HG02763 (cell line): ENCODE measurements at regions not wholly inside any gene's neighbourhood (a gene's known extent, or its start where the extent isn't known, plus 50 kb on each side); places are given as distances from the start of the nearest gene placed in this dataset.
"Not testable (repeated sequence)": the region's sequence is repeated elsewhere in the genome, so short reads cannot be mapped to it uniquely, and the experiment has no call there.

Source experiments
- ATAC-seq: cut with Tn5 transposase; IDR thresholded peaks from one replicate; pipeline ENCODE4 v1.9.1; 2021; ENCODE audit warnings: mild to moderate bottlenecking, moderate library complexity; ENCODE audit not compliant: unreplicated experiment

DNA sequence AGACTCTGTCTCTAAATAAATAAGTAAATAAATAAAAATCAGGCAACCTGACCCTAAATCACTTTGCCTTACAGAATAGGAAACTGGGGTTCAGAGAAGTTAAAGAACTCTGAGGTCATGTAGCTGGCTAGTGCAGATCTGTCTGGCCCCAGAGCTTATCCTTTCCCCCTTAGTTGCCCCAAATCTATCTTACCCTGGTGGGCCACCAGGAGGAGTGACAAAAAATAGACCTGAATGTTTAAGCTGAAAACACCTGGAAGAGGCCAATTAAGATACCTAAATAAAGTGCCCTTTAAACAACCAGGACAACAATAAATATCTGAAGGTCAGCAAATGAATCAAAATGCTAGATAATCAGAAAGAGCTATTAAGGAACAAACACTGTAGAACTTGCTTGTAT lies 59.7 kb downstream of the TEX35 start:
- no peak for ATAC-seq

DNA sequence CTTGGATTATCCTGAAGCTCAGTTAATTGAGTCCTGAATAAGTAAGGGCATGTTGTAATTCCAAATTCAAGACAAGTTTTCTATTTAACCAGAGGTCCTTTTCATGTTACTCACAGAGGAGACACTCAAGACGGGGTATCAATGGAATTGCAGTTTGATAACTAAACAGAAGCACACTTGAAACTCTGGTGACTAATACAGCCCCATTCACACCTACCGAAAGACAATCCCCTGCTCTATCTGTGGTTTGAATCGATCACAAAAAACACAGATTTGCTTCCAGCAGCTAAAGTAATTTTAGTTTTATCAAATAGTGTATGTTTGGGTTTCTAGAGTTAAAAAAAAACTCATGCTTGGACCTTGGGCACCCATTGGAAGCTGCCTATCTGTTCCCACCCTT lies 60.4 kb downstream of the TEX35 start:
- no peak for ATAC-seq

DNA sequence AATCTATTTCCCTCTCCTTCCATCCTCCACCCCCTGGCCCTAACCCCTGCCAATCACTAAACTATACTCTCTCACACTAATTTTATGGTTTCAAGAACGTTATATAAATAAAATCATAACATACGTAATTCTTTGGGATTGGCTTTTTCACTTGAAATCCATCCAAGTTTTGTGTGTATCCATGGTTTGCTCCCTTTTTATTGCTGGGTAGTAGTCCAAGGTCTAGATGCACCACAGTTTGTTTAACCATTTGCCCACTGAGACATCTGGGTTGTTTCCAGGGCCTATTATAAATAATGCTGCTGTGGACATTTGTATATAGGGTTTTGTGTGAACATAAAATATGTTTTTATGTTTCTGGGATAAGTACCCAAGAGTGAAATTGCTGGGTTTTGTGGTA lies 61.4 kb downstream of the TEX35 start:
- ATAC-seq: no peak

DNA sequence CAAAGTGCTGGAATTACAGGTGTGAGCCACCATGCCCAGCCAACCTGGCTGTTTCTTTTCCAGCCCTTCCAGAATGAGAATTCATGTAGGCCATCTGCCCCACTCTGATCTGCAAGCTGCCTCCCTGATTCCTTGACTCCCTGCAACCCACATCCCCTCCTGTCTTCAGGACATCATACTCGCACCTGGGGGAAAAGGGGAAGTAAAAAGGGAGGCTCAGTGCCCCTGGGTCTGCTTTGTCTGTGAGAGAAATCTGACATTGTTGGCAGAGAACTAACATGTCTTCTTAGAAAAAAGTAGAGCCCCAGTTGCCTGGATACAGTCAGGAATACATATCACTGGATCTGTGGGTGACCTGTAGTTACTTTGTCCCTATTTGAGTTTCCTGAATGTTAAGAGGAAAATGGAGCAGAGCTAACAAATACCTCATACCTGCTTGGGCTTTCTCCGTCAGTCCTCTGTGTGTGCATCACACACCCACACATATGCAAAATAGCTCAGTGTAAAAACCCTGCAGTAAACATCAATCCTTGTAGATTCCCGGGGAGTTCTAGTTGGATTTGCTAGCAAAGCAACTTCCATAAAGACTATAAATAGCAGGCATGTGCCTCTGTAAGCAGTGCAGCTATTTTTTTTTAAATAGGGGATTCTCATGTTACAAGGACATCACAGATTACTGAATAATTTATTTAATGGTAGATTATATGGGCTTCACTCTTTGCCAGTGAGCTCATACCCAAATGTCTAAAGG lies 62.9 kb downstream of the TEX35 start:
- ATAC-seq: peak; percentile 49

DNA sequence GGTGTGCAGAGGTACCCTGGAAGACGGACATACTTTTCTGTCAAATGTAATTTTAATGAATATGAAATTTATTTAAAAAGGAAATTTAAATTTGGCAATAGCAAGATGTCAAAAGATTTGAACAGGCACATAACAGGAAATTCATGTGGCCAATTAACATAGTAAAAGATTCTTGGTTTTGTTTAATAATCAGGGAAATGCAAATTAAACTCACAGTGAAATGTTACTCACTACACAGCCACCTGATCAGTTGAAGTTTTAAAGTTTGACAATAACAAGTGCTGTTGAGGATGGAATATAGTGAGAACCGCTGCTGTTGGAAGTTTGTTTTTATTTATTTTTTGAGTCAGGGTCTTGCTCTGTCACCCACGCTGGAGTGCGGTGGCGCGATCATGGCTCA lies 63.9 kb downstream of the TEX35 start:
- ATAC-seq: no peak

GRCh38 chr1:178577882-178578281 lies 65.0 kb downstream of the TEX35 start:
- no peak for ATAC-seq

DNA sequence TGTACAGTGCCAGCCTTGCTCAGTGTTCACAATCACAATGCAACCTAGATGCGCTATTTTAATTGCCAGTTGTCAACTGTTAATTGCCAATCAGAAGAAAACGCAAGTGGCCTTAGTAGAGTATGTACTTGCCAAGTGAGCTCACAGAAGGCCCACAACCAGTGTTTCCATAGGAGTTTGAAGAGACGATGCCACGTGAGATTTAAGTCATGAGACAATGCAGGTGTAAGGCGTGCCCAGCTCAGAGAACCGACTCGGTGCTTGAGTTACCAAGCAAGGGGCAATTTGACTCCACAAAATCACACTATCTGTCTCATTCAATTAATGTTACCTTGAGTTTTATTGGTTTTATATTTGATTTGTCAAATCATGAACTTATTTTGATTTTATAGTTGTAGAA lies 65.6 kb downstream of the TEX35 start:
- no peak for ATAC-seq

GRCh38 chr1:178579095-178579494 lies 66.2 kb downstream of the TEX35 start:
- ATAC-seq: no peak

DNA sequence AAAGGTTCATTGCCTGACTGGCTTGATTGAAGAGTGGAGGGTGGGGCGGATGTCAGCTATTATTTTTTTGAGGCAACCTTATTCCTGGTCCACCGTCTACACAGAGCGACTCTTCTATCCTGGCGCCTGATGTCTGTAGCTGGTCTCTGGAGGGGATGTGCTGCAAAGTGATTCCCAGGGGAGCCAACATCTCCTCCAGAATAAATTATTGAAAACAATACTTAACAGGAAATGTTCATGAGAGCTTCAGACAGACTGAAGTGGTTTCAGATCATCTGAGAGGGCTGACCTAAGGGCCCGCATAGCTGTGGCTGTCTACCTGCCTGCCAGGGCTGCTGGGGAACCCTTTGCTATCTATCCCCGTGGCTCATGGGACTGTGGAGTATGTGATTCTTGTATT lies 66.7 kb downstream of the TEX35 start:
- peak; percentile 37 for ATAC-seq

GRCh38 chr1:178580096-178580495 lies 67.2 kb downstream of the TEX35 start:
- no peak for ATAC-seq

GRCh38 chr1:178580876-178581275 lies 68.0 kb downstream of the TEX35 start:
- ATAC-seq: no peak

DNA sequence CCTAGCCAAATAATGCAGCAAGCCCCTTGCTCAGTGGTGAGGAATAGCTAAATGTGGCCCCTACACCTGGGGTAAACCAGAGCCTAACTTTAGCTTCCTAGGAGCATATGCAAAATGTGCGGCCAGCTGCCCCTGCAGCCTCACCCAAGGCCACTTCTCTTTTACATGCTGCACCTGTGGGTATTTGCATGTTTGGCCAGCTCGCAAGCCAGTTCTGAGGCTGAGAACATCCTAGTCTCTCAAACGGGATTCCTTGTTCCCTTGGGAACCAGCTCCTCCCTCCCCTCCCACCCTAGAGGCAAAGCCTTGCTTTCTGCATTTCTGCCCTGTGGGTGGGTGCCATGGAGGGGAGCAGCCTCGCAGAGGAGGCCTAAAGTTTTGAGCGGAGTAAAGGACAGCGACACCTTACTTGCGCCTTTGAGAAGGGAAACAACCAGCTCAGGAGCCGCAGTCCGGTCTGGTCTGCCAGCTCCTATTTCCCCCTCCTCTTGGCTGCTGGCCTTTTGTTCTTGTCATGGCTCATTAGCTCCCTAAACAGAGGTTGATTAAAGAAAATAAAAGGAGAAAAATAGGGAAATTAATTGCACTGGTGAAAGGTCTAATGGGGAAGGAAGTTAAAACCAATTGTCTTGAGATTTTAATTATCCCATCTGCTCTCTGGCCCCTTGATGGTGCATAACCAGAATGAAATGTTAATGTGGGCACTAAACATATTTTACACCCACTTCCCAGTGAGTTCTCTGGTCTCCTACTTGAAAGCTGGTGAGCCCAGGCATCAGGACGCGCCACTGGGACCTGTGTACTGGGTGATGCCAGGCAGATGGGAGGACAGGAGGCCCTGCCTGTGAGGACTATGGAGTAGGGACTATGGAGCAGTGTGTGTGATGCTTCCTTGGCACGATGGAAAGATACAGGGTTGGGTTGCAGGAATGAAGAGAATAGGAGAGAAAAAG lies 68.7 kb downstream of the TEX35 start:
- ATAC-seq: peak; percentile 85

DNA sequence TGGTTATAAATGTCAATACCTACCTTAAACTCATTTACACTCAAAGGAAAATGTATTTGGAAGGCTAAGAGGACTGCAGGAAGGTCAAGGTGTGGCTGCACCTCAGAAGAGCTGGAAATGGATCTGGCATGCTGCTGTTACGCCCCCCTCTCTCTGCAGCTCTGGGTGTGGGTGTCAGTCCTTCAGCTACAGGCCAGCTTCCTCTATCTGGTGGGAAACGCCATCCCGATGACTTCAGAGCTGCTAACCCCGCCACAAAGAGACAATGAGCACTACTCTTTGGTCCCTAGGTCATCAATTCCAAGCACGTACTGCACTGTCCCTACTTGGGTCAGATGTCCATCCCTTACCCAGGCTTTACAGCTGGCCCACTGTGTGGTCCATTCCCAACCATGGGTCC lies 74.2 kb downstream of the TEX35 start:
- no peak for ATAC-seq

DNA sequence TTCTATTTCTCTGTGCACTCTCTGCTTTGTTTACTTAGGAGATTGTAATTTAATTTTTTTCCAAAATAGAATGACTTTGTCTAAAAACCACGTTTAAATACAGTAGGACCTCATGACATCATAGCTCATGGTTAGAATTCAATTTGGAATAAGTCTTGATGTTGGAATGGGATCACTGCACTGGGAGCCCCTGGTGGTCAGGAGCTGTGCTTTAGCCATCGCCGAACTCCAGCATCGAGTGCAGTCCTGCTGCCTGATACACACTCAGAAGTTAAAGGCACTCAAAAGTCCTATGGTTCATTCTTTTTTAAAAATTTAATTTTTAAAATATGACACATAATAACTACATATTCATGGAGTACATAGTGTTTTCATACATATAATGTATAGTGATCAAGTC lies 75.1 kb downstream of the TEX35 start:
- ATAC-seq: no peak

GRCh38 chr1:178589042-178589441 lies 76.1 kb downstream of the TEX35 start:
- ATAC-seq: not testable (repeated sequence)

- ATAC-seq: not testable (repeated sequence)
Observed at GRCh38 chr1:178591811-178592210, 78.9 kb downstream of the TEX35 start.

- no peak for ATAC-seq
Observed at GRCh38 chr1:178593515-178593914, 80.6 kb downstream of the TEX35 start.

DNA sequence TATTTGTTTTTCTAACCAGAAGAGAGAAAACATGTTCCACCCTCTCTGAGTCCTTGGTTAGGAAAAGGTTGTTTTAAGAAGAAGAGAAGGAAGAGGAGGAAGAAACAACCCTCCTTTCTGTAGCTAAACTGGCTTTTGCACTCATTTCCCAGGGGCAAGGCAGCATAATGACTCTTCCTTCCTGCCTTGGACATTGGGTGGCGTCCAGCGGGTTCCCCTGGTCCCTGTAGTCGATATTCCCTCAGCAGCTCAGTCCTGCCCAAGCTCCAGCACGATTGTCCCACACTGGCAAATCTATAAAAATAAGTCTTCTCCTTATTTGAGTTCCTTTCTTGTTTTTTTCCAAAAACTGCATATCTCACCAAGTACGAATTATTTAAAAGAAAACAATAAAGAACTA lies 81.2 kb downstream of the TEX35 start:
- no peak for ATAC-seq

DNA sequence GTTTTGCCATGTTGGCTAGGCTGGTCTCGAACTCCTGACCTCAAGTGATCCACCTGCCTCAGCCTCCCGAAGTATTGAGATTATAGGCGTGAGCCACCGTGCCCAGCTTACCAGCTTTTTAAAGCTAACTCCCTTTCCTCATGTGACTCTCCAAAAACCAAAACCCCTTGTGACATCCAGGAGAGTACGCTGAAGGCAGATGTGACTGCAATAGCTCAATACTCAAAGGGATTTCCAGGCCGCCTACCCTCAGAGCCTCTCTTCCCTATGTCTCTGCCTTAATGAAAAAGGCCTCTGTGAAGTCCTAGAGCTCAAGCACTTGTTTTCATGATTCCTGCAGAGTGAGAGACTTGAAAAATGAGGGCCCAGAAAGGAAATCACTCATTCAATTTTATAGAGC lies 82.6 kb downstream of the TEX35 start:
- no peak for ATAC-seq

GRCh38 chr1:178599087-178599486 lies 86.2 kb downstream of the TEX35 start:
- no peak for ATAC-seq

GRCh38 chr1:178599745-178600144 lies 86.8 kb downstream of the TEX35 start:
- ATAC-seq: no peak

DNA sequence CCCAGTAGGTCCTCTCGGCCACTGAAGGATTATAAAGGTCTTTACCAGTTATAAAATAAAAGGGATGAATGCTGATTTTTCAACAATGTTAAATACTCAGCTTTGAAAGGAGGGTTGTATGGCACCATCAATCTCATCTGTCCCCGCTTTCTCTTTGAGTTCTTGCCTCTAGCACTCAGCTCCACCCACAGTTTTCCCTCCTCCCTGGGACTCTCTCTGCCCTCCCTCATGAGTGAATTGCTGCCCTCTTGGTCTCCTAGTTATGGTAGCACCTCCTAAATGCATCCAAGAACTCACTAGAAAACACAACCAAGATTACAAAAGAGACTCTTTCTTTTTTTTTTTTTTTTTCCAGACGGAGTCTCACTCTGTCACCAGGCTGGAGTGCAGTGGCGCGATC lies 91.0 kb downstream of the TEX35 start:
- ATAC-seq: no peak
